ENCODE measurements at regions not wholly inside any gene's neighbourhood (a gene's known extent, or its start where the extent isn't known, plus 50 kb on each side); places are given as distances from the start of the nearest gene placed in this dataset.
"Not testable (repeated sequence)": the region's sequence is repeated elsewhere in the genome, so short reads cannot be mapped to it uniquely, and the experiment has no call there.

- TF ChIP-seq EZH2phosphoT487 (IDR thresholded peaks at IDR 0.05; ENCODE audit: insufficient read depth, low read depth); EZH2 (IDR thresholded peaks at IDR 0.05; ENCODE audit: insufficient read depth, poor library complexity, severe bottlenecking): not testable (repeated sequence)
Observed at GRCh38 chr5:21274361-21274760, 1286.4 kb upstream of the CDH18 start.
